Lung (tissue), 11 donors: ENCODE measurements at regions not wholly inside any gene's neighbourhood (a gene's known extent, or its start where the extent isn't known, plus 50 kb on each side); places are given as distances from the start of the nearest gene placed in this dataset.

Experiments used
- ATAC-seq: fragments of 200-7000 bp; cut with Tn5 transposase; one replicate; pipeline ENCODE4 v1.9.1; 2020; ENCODE audit warnings: moderate number of reproducible peaks; ENCODE audit not compliant: insufficient read depth, low FRiP score
- DNase-seq, 3 donors: peaks; one replicate each; pipeline ENCODE4 v3.0.0-alpha.2; 2013 to 2017
- H3K27ac ChIP-seq, 2 donors: one replicate each; pipeline ENCODE4 v1.5.1; 2013; ENCODE audit warnings: mild to moderate bottlenecking in 2 of 2, moderate library complexity in 2 of 2, control low read depth in 1 of 2, inconsistent platforms in 1 of 2, low read depth in 1 of 2, low read length in 1 of 2
- H3K27me3 ChIP-seq, 3 donors: one replicate each; pipeline ENCODE4 v1.5.1; 2013; ENCODE audit warnings: low read length in 2 of 3; ENCODE audit not compliant: control insufficient read depth in 3 of 3, insufficient read depth in 3 of 3
- H3K36me3 ChIP-seq, 4 donors: one replicate each; pipeline ENCODE4 v1.5.1; 2013; ENCODE audit warnings: low read length in 4 of 4, mild to moderate bottlenecking in 1 of 4, moderate library complexity in 1 of 4; ENCODE audit not compliant: control insufficient read depth in 4 of 4, insufficient read depth in 4 of 4
- H3K4me1 ChIP-seq, 5 donors: one replicate each; pipeline ENCODE4 v1.5.1; 2013; ENCODE audit warnings: low read length in 5 of 5, mild to moderate bottlenecking in 2 of 5, moderate library complexity in 1 of 5; ENCODE audit not compliant: control insufficient read depth in 5 of 5, insufficient read depth in 5 of 5
- H3K4me3 ChIP-seq: one replicate; pipeline ENCODE4 v1.5.1; 2013; ENCODE audit warnings: mild to moderate bottlenecking, control low read depth, moderate library complexity
- H3K9ac ChIP-seq, 2 donors: one replicate each; pipeline ENCODE4 v1.5.1; 2013; ENCODE audit warnings: low read length in 2 of 2, control low read depth in 1 of 2; ENCODE audit not compliant: insufficient read depth in 1 of 2
- H3K9me3 ChIP-seq, 4 donors: one replicate each; pipeline ENCODE4 v1.5.1; 2013; ENCODE audit warnings: low read length in 3 of 4, mild to moderate bottlenecking in 1 of 4, moderate library complexity in 1 of 4; ENCODE audit not compliant: control insufficient read depth in 4 of 4, insufficient read depth in 3 of 4
- WGBS, 2 donors: extraction: QIAGEN DNeasy Blood & Tissue Kit; methylation state at CpG; one replicate each; pipeline ENCODE4 v1.1.7; 2013; 5-methylcytosine and 5-hydroxymethylcytosine counted together
- TF ChIP-seq, protein P1 (sequence below): IDR thresholded peaks from 2 replicates; pipeline ENCODE4 v1.5.1; 2012; ENCODE audit warnings: mild to moderate bottlenecking; ENCODE audit errors: control extremely low read depth, extremely low read depth
- donor health status: control.
- donor health status: control.
- donor health status: Bipolar disorder and iron deficiency.
- donor health status: healthy.
- donor health status: DM: yes; HTN: yes; CAD: no.

DNA sequence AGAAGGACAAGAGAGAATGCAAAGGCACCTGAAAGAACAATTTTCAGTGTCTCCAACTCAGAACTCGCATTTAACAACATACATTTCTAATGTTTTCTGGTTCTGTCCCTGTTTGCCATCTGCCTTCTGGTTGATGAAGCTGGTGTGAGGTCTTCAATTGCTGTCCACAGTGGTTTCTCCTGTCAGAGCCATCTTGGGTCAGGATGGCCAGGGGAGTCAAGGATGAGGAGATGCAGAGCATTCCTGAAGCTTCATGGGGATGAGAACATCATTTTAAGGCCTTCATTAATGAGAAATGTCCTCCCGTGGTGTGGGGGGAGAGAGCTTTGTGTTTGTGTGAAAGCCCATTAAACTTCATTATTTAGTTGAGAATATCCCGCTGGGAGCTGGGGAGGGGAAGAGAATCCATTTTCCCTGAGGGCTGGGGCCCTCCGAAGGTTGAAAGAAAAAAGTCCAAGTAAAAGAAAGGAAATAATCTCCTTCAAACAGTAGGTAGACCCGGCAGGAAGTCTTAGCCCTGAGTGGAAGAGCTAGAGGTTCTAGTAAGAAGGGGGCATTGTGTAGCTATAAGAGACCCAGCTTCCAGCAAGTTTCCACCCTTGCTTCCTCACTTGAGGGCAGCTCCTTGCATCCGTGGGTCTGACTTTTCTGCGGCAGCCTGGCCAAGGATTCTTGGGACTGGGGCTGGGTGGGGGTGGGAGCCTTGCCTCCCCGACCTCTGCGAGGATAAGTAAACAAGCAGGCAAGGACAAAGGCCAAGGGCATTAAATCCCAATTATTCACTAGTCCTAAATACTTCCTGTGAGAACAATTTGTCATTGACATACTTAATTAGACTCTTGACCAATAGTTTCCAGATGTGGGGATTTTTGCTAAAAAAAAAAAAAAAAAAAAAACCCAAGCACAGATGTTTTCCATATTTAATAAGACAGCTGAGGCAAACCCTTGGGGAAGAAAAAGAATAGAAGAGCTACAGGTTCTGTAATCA lies 119.2 kb downstream of the MSX2 start:
- Histone ChIP-seq H3K4me3 (no peak overlapping the region), H3K27me3 (no peaks in the 10 kb centered on the region), H3K36me3 (no peaks in the 10 kb centered on the region), H3K9me3 (no peaks in the 10 kb centered on the region), H3K27ac (no peak overlapping the region), H3K4me1 (peaks cover 0 to 32% (median 3%) of the 10 kb centered on the region in 5 donors), H3K9ac (no peak overlapping the region)
- DNase-seq (peak; percentile 64 to 91 (median 88)), ATAC-seq (no peak)
- TF ChIP-seq, protein P1, sequence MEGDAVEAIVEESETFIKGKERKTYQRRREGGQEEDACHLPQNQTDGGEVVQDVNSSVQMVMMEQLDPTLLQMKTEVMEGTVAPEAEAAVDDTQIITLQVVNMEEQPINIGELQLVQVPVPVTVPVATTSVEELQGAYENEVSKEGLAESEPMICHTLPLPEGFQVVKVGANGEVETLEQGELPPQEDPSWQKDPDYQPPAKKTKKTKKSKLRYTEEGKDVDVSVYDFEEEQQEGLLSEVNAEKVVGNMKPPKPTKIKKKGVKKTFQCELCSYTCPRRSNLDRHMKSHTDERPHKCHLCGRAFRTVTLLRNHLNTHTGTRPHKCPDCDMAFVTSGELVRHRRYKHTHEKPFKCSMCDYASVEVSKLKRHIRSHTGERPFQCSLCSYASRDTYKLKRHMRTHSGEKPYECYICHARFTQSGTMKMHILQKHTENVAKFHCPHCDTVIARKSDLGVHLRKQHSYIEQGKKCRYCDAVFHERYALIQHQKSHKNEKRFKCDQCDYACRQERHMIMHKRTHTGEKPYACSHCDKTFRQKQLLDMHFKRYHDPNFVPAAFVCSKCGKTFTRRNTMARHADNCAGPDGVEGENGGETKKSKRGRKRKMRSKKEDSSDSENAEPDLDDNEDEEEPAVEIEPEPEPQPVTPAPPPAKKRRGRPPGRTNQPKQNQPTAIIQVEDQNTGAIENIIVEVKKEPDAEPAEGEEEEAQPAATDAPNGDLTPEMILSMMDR = no peak
- 51 to 65% methylated on average over 9 of the region's 9 CpGs for WGBS, 2 donors

DNA sequence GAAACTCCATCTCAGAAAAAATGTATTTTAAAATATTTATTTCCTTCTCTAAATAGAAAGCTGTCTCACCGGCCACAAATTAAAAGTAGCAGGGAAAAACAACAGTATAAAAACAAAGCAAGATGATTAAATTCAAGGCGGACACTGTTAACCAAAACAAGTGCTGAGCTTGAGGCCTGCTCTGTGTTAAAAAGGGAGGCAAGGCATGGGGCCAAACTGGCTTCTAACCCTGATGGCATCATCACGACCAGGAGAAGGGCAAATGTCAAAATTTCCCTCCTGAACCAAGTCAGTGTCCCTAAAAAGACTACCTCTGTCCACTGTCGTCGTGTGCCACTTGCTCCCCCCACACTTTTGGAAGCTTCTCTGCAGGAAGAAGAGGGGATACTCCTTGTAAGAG lies 116.1 kb downstream of the MSX2 start:
- 68 to 81% methylated on average over 5 of the region's 5 CpGs for WGBS, 2 donors
- TF ChIP-seq, protein P1 = no peak
- H3K27me3 ChIP-seq = no peaks in the 10 kb centered on the region
- peaks cover 0 to 2% (median 0%) of the 10 kb centered on the region in 4 donors for H3K9me3 ChIP-seq
- DNase-seq = no peak
- H3K4me3 ChIP-seq = no peak overlapping the region
- no peak overlapping the region for H3K9ac ChIP-seq
- ATAC-seq = no peak
- peaks cover 0 to 38% (median 3%) of the 10 kb centered on the region in 5 donors for H3K4me1 ChIP-seq
- H3K27ac ChIP-seq = no peak overlapping the region
- H3K36me3 ChIP-seq = no peaks in the 10 kb centered on the region

DNA sequence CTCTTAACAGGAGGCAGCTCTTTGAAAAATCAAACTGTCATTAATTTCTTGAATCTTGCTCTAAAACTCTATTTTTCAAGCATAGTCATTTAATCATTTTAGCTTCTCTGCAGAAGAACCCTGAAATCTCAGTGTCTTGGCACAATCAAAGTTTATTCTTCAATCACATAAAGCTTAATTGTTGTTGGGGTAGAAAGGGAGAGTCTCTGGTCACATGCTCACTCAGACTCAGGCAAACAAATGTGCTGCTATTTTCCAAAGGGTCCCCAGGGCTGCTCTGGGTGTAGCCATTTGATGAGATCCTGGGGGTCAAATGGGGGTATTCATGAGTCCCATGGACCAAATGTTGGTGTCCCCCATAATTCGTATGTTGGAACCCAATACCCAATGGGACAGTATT lies 114.8 kb downstream of the MSX2 start:
- TF ChIP-seq, protein P1 = no peak
- Histone ChIP-seq H3K4me1 (peaks cover 0 to 33% (median 3%) of the 10 kb centered on the region in 5 donors), H3K27ac (no peak overlapping the region), H3K36me3 (no peaks in the 10 kb centered on the region), H3K4me3 (no peak overlapping the region), H3K27me3 (no peaks in the 10 kb centered on the region), H3K9ac (no peak overlapping the region), H3K9me3 (peaks cover 0 to 2% (median 0%) of the 10 kb centered on the region in 4 donors)
- ATAC-seq (no peak), DNase-seq (no peak)
- WGBS, 2 donors = 83 to 91% methylated on average over 1 of the region's 1 CpG
